CD4-positive, alpha-beta T cell treated with Interleukin-4 for 4 hours (primary cell): ENCODE measurements at regions not wholly inside any gene's neighbourhood (a gene's known extent, or its start where the extent isn't known, plus 50 kb on each side); places are given as distances from the start of the nearest gene placed in this dataset.
"Not testable (repeated sequence)": the region's sequence is repeated elsewhere in the genome, so short reads cannot be mapped to it uniquely, and the experiment has no call there.

Experiments
- DNase-seq: peaks from one replicate; pipeline ENCODE4 v3.0.0-alpha.2; 2020

DNA sequence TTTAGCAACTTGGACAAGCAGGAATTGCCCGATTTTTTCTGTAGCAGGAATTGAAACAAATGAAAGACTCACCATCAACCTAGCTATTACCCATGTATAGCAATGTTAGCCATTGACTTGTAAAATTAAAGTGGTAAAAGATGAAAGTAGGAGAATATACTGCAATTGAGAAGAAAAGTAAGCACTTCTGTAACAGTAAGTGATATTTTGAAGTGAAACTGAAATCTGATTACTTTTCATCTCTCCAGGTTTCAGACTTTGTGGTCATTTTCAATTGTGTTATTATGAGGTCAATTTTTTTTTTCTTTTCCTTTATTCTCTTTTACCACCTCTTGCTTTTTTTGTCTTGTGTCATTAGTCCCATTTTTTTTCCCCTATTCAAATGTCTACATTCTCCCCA lies 1078.2 kb downstream of the ZPLD1 start:
- DNase-seq = no peak

DNA sequence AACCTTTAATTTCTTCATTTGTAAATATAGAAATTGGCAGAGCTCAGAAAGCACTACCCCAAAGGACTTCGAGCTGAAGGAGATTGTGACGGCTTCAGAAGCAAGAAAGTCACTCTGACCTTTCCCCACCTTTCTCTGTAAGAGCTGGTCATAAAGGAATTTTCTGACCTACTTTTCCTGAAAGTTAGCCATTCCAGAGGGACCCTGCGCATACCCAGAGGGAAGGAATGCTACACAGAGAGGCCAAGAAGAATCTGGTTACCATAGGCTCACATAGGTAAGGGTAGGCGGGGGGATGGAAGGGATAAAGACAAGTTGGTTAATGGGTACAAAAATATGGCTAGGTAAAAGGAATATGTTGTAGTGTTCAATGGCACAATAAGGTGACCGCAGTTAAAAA lies 1080.3 kb downstream of the ZPLD1 start:
- no peak for DNase-seq

DNA sequence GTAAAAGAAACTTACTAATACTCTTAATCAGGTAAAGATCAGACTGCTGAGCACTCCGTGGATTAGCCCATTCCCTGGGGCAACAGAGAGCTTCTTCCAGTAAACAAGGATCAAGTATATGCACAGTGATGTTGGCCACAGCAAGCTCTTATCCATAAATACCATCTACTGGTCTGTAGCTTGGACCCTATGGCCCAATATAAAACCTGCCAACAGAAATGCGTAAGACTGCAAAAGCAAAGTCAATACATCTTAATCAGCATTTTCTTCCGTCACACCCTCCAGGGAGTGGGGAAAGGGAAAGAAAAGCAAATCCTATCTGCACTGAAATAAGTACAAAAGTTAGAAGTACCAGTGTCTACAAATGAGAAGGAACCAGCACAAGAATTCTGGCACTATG lies 1082.1 kb downstream of the ZPLD1 start:
- DNase-seq = no peak

DNA sequence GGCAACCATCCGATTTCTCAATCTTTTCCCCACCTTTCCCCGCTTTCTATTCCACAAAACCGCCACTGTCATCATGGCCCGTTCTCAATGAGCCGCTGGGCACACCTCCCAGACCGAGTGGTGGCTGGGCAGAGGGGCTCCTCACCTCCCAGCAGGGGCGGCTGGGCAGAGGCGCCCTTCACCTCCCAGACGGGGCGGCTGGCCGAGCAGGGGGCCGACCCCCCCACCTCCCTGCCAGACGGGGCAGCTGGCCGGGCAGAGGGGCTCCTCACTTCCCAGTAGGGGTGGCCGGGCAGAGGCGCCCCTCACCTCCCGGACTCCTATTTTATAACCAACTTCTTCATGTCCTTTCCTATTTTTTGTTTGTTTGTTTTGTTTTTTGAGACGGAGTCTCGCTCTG lies 1096.5 kb downstream of the ZPLD1 start:
- not testable (repeated sequence) for DNase-seq

DNA sequence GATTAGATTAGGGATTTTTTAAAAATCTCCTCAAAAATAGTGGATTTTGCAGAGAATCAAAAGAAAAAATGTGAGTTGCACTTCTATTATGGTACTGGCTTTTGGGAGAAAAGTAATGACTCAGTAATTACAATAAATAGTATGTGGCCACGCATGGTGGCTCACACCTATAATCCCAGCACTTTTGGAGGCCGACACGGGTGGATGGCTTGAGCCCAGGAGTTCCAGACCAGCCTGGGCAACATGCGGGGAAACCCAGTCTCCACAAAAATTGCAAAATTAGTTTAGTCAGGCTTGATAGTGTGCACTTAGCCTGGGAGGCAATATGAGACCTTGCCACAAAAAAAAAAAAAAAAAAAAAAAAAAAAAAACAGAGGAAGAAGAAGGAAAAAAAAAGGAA lies 1098.2 kb downstream of the ZPLD1 start:
- no peak for DNase-seq

DNA sequence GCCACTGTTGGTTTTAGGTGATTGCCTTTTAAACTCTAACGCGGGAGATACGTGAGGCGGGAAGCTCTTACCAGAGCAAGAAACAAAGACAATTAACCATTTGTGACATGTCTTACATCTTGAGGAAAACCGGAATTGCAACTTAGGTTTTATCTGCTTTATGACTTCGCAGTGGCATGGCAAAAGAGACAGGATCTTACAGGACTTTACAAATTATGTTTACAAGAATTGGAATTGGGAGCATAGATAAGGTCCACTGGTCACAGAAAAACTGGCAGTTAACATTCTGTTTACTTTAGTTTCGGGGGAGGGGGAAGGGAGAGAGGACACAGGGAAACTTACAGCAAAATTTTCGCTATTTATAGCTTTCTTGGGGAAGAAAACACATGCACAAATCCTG lies 1119.6 kb downstream of the ZPLD1 start:
- no peak for DNase-seq

DNA sequence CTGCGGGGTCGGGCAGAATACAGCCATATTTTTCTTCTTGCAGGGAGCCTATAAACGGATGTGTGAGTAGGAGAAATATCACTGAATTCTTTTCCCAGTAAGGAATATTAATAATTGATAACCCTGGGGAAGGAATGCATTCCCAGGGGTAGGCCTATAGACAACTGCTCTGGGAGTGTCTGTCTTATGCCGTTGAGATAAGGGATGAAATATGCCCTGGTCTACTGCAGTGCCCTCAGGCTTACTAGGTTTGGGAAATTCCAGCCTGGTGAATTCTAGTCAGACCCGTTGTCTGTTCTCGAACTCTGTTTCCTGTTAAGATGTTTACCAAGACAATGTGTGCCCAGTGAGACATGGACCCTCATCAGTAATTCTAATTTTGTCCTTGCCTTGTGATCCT lies 1129.3 kb downstream of the ZPLD1 start:
- DNase-seq = not testable (repeated sequence)

GRCh38 chr3:103585809-103586208 lies 1151.0 kb downstream of the ZPLD1 start:
- DNase-seq = no peak

- DNase-seq = no peak
Measured at GRCh38 chr3:103589770-103590169, 1155.0 kb downstream of the ZPLD1 start.

DNA sequence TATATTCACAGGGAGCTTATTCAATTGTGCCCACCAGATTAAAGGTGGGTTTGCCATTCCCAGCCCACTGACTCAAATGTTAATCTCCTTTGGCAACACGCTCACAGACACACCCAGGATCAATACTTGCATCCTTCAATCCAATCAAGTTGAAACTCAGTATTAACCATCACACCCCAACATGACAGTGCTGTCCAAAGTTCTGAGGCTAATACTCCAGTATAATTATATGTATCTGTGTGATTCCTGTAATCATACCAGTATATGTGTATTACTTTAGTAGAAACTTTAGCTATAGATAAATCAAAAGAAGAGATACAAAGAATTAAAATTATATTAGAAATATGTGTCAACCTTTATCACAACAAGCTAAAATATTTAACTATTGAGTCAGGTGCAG lies 1166.0 kb downstream of the ZPLD1 start:
- DNase-seq = no peak

DNA sequence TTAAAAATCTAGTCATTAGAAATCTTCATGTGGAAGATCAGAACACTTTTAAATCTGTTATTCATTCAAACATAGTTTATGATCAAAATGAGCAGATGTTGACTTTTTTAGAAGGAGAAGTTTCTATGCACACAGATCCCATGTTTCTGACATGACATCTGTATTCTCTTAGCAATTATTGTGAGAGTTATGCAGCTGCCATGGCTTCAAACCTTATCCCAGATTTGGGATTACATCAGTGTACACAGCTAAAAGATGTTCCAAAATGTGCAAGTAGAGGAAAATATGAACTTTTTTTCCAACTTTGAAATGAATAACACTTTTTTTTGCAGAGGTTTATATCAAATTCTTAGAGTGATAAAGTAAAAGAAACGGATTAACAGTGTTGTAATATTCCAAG lies 1166.9 kb downstream of the ZPLD1 start:
- no peak for DNase-seq

GRCh38 chr3:103609472-103609871 lies 1174.7 kb downstream of the ZPLD1 start:
- DNase-seq = no peak

DNA sequence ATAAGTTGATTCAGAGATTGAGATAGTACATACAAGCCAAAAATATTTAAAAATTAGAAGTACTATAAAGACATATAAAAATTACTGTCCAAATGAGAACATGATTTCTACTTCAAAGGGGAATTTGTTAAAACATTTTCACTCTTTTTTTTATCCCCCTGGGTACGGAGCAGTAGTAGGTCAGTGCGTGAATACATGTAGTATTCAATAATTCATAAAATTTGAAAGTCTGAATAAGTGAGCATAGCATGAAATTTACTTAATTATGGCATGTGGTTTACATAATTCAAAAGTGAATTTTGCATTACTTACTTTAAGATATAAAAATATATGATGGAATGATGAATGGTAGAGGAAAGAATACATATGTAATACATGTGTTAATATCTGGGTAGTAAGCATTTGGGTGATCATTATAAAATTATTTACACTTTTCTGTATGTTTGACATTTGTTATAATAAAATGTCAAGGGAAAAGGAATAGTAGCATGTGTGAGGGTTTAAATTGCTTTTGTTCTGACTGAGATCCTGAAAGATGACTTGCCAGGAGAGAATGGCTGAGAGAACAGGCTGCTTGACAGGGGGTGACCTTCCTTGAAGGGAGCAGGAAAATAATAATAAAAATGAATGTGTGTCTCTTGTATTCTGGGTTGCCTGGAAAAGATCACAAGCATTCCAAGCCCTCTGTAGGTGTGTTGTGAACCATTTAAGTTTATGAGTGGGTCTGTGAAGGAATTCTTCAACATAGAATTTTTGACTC lies 1178.8 kb downstream of the ZPLD1 start:
- no peak for DNase-seq

DNA sequence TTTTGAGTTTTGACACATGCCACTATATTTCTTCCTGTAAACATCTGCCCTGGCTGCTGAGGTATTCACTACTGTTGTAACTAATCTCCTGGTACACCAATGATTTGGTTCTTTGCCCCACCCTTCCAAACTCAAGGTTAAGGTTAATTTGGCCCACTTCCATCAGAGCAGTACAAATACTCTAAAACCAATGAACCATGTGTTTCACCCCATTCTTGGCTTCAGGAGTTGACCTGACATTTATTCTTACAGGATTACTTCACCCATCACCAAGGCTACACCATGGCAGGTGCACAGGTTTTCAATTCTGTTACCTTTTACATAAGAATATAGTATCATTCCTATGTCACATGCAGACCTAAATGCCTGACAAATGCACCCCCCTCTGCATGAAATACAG lies 1179.9 kb downstream of the ZPLD1 start:
- no peak for DNase-seq

- no peak for DNase-seq
Measured at GRCh38 chr3:103617961-103618360, 1183.1 kb downstream of the ZPLD1 start.

DNA sequence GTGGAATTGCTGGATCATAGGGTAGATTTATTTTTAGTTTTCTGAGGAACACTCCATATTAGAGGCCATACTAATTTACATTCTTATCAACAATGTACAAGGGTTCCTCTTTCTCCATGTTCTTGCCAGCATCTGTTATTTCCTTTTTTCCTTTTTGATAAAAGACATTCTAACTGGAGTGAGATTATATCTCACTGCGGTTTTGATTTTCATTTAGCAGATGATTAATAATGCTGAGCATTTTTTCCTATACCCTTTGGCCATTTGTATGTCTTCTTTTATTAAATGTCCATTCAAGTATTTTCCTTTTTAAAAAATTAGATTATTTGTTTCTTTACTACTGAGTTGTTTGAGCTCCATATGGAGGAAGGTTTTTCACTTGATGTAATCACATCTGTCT lies 1189.5 kb downstream of the ZPLD1 start:
- DNase-seq = no peak

DNA sequence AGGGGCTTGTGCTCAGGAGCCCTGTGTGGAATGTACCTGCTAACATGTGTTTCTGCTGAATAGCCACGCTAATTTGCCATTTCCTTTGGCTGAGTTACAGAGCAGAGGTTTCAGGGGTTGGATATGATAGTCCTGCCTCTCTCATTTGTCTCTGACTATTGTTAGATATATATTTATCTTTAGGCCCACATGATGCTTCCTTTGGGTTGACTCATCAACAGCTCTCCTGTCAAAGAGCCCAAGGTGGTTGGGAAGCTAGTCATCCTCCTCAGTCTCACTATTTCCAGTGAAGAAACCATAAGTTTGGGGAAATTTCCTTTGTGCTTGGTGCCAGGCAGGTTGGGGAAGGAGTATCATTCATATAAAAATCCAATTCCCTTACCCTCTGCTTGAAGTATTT lies 1194.6 kb downstream of the ZPLD1 start:
- DNase-seq = no peak

DNA sequence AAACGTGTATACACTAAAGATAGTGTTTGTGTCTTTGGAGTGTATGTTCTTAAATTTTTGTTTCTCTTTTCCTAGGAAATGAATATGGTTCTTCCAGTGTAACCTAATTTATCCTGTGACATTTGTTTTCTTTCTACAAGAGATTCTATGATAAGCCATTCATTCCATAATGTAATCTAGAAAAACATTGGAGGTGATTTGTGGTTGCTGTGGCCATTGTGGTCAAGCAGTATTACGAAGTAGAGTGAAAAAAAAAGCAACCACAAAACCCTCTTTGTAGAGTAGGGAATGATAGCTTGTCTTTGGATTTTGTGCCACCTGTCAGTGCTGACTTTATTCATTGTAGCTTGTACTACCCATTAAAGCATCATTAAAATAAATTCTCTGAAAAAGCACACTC lies 1209.6 kb downstream of the ZPLD1 start:
- no peak for DNase-seq

DNA sequence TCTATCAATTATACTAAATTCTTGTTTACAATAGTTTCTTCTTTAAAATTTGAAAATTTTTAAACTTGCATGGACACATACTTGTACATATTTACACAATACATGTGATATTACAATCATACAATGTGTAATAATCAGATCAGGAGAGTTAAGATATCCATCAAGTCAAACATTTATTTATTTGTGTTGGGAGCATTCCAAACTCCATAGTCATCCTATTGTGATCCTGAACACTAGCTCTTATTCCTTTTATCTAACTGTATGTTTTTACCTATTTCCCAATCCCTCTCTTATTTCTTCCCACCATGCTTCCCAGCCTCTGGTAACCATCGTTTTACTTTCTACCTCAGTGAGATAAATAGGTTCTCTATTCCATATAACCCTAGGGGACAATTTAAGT lies 1219.2 kb downstream of the ZPLD1 start:
- no peak for DNase-seq

DNA sequence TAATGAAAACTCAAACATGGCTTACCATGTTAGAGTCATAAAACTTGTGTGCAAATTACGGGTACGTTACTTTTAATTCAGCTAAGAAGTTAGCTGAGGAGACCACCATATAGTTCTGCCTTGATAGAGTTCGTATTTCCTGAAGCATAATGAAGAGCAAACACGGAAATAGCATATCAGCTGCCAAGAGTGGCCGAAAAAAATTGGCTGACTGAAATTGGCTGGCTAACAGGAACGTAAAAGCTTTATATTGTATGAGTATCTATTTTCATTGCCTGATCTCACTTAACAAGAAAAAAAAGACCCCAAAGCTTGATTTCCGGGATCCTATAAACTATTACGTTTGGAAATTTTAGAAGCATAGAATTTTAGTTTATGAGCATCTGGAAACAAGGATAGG lies 1222.9 kb downstream of the ZPLD1 start:
- no peak for DNase-seq

DNA sequence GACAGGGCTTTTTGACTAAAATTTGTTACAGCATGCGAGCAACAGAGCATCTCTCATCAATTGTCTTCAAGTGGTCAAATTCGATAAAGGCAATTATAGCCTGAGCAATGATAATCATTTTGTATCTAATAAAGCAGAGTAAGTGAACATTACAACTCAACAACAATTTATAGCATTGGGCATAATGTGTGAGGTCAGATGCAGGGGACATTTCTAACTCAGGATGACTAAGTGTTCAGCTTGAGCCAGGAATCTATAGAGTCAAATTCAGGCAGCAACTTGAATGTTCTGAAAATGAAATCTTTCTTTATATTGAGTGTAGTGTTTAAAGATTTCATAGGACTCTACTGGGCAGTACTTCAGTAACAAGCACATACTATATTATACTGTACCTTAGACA lies 1226.0 kb downstream of the ZPLD1 start:
- DNase-seq = no peak

DNA sequence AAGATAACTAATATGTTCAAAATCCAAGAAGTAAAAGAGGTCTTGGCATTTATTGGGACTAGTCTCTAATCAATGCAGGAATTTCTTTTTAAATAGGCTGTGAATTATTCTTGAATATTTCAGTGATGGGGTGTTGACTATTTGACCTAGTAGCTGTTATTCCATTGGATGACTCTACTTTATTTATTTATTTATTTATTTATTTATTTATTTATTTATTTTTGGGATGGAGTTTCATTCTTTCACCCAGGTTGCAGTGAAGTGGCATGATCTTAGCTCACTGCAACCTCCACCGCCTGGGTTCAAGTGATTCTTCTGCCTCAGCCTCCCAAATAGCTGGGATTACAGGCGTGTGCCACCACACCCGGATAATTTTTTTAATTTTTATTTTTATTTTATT lies 1227.8 kb downstream of the ZPLD1 start:
- no peak for DNase-seq

- DNase-seq = no peak
Measured at GRCh38 chr3:103672346-103672745, 1237.5 kb downstream of the ZPLD1 start.

DNA sequence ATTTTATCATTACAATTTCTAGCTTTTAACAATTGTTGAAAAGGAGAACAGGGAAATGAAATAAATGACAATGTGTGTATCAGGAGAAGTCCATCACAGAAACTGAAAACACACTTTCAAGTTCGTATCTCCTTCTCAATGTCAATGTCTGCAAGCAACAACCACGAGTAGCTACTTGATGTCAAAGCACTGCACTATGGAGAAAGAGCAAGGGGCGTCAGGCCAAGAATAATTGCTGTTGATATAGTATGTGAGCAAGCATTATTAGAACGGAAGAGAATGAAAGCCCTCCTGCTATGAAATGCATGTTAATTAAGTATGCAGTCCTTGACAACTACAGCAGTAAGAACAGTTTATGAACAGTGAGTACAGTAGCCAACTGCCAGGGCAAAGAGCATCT lies 1250.1 kb downstream of the ZPLD1 start:
- no peak for DNase-seq

DNA sequence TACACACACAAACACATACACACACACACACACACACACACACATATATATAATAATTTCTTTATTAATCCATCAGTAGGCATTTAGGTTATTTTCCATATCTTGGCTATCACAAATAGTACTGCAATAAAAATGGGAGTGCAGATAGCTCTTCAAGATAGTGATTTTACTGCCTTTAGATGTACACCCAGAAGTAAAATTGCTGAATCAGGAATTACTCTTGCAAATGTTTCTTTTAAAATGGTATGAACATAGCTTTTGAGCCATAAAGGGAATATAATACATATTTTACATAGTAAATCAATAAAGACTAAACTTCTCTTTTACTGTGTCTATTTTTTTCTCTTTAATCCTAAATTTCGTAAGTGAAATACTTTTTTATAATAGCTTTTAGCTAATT lies 1251.1 kb downstream of the ZPLD1 start:
- DNase-seq = no peak

- no peak for DNase-seq
Measured at GRCh38 chr3:103690536-103690935, 1255.7 kb downstream of the ZPLD1 start.
